Kidney glomerular epithelial cell (primary cell): ENCODE measurements at regions not wholly inside any gene's neighbourhood (a gene's known extent, or its start where the extent isn't known, plus 50 kb on each side); places are given as distances from the start of the nearest gene placed in this dataset.

Experiments
- DNase-seq: peaks from one replicate; lab custom pipeline; 2025; lab: John Stamatoyannopoulos, UW

- no peak for DNase-seq
Observed at GRCh38 chr4:128566693-128567092, 242.8 kb upstream of the JADE1 start.

DNA sequence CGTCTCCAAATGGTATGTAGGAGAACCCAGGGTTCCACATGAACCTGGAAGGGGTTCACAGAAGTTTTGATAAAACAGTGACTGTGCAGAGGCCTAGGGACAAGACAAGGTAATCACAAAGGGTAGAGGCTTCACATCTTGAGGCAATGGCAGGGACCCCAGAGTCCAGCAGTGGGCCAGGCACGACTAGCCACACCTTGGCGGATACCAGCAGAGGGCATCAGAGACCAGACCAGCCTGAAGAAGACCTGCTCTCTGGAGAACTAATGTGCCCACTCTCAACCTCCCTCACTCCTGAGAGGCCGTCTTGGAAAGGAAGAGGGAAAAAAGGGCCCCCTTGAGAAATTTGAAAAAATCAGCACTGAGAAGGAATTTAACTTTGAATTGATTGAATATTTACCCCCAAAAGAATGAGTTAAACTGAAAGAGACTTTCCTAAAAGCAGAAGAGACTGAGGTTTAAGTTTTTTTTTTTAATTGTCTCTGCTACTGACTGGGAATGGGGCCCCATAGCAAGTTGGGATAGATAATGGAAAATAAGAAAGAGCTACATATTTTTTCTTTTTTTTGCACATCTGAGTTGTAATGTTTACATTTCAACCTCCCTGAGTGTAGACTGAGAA lies 243.8 kb upstream of the JADE1 start:
- DNase-seq = no peak

GRCh38 chr4:128565054-128565453 lies 244.4 kb upstream of the JADE1 start:
- DNase-seq = no peak

- no peak for DNase-seq
Observed at GRCh38 chr4:128564081-128564630, 245.3 kb upstream of the JADE1 start.

- DNase-seq = no peak
Observed at GRCh38 chr4:128560754-128561495, 248.6 kb upstream of the JADE1 start.

DNA sequence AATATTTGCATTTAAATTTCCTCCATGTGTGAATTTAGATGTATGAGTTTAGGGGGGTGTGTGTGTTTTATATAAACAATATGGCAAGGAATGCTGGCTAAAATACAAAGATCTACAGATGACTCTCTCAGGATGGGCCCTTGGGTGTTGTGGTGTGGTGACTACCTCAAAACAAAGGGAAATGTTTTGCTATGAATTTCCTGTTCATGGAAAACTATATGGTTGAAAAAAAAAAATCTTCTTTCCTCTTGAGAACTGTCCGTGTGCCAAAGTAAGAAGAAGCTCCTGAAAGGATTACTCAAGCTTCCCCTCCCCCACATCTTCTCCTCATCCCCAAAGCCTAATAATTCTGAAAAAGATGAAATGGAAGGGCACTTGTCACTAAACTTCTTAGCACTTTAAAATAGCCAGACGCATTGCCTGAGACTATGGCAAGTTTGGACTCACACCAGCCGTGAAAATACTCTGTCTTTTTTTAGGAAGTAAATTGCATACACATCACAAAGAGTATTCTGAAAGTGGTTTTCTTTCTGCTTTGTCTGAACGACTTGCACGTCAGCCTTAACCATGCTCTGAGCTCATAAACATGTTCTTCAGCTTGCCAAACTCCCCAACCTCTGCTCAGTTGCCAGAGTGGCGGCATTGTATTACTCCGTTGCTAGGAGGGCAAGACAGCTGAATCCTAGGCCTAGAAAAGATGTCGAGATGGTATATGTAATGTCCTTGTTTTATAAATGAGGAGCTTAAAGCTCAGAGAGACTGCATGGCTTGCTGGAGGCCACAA lies 250.4 kb upstream of the JADE1 start:
- DNase-seq = no peak

DNA sequence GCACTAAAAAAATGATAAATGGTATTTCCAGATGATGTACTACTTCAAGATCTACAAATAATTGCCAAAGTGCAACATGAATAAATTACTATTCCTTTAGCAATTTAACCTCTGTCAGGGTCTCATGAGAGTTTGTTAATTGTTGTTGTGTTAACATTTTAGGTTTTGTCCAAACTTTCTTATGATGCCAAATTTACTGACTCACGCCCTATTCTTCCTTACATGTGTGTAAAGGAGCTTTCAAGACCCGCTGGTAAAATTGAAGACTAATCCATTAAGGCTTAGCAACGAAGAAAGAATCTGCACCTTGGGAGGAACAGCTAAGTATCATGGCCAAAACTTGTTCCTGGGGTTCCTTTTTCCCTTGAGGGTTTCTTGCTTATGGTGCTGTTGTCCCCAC lies 252.7 kb upstream of the JADE1 start:
- no peak for DNase-seq

DNA sequence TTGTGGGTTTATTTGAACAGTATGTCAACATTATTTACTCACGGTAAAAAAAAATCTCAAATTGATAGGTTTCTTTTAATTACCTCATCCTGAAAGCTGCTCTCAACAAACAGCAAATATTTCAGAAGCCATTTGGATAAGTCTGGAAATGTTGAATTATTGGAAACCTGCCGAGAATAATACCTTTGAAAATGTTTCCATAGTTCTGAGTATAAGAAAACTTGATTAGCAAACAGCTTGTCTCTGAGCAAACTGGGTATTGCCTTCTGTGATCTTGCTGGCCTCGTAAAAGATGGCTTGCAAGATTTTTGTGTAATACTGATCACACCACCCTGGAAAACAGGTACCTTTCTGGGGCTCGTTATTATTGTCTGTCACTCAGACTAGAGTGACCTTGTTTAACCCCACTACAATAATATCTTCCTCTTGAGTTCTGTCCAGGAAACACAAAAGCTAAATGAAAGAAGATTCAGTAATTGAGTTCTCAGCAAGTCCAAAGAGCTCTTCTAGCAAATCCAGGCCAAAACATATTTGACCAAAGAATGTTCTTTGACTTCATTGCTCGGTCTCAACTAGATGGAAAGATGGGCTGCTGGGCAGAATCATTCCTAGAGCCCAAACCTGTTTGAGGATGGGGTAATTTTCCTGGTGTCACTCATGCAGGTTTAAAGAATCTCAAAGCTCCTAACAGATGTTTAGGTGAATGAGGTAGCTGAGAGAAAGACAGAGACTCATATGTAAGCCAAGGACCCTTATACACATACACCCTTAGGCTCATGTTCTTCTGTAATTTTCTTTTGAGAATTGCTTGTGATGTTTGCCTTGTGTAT lies 255.6 kb upstream of the JADE1 start:
- peak; percentile 72 for DNase-seq

GRCh38 chr4:128552586-128552907 lies 257.0 kb upstream of the JADE1 start:
- DNase-seq = no peak

- no peak for DNase-seq
Observed at GRCh38 chr4:128551280-128551679, 258.2 kb upstream of the JADE1 start.

GRCh38 chr4:128550060-128550459 lies 259.4 kb upstream of the JADE1 start:
- DNase-seq = no peak

DNA sequence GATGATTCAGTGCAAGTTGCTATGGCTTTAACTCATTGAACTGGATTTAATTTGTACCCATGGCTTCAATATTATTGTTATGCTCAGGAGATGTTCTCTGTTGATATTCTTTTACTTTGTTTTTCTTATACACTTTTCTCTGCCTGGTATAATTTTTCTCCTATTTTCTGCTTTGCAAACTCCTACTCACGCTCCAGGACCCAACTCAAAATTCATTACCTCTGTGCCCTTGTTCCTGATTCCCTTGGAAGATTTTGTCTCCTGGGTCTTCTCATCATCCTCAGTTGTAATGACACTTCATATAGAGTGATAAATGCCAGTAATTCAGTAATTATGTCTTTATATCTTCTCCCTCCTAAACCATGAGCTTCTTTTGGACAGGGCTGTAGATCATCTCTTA lies 259.9 kb upstream of the JADE1 start:
- DNase-seq = no peak

- DNase-seq = no peak
Observed at GRCh38 chr4:128548381-128548780, 260.8 kb upstream of the PGRMC2 start.

- no peak for DNase-seq
Observed at GRCh38 chr4:128544272-128544671, 256.7 kb upstream of the PGRMC2 start.

DNA sequence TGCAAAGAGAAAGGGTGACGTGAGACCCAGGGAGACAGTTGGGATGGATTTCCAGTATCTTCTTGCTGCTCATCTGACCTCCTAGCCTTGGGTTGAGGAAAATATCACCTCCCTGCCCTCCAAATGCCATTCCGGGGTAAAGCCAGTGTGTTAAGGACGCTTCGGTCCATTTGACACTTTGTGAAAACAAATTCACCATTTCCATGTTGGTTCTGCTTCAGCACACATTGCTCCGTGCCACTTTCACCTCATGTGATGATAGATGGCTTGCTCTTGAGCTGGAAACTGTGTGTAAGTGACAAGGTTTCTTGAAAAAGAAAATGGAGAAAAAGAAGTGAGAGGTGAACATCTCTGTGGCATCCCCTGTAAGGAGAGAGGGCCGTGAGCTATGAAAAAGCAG lies 256.1 kb upstream of the PGRMC2 start:
- no peak for DNase-seq

- DNase-seq = no peak
Observed at GRCh38 chr4:128542047-128542446, 254.4 kb upstream of the PGRMC2 start.

- DNase-seq = no peak
Observed at GRCh38 chr4:128540122-128540521, 252.5 kb upstream of the PGRMC2 start.

DNA sequence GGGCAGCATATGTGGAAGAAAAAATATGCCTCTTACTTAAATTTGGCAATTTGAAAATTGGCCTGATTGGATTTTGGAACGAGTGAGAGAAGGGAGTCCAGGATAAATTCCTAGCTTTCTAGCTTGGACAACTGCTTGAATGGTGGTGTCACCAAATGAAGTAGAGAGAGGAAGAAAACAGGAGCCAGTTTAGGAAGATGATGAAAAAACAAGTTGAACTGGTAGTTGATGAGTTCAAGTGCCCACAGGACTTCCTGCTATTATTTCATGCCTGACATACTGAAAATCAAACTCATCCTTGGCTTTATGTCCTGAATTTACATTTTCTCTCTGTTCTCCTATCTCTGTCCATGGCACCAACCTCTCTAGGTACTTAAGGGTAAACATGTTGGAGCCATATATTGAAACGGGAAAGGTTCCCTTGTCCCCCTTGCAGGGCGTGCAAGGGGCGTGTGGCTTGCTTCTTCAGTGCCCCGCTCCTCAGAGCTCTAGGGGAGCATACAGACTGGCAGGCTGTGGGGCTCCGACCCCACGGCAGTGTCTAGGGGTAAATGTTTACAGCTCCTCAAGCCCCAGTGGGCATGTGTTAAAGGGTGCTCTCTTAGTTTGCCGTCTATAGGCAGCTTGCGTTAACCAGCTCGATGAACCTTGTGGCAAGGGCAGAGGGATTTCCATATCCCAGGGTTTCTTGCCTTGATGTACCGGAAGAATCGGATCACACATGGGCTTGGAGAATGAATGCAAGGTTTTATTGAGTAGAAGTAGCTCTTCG lies 250.7 kb upstream of the PGRMC2 start:
- DNase-seq = no peak

DNA sequence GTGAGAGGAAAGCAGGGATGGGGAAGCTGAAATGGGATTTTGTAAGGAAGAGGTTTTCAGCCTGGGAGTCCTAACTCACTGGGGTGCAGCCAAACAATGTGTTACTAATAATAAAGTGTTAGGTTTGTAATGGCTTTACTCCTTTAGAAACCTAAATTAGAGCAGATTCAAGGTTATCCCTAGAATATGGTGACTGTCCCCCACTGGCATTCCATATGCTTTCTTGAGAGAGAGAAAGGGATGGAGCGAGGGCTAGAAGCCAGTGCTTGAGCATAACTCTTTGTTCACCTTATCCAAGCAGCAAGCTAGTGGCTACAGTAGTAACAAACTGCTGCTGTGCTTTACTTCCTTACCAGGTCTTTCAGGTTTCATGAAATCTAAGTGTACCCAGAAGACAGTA lies 249.1 kb upstream of the PGRMC2 start:
- DNase-seq = no peak

DNA sequence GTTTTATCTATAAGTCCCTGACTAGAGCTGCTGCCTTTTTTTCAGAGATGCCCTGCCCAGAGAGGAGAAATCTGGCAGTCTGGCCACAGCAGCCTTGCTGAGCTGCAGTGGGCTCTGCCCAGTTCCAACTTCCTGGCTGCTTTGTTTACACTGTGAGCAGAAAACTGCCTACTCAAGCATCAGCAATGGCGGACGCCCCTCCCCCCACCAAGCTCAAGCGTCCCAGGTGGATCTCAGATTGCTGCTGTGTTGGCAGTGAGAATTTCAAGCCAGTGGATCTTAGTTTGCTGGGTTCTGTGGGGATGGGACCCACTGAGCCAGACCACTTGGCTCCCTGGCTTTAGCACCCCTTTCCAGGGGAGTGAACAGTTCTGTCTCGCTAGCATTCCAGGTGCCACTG lies 247.9 kb upstream of the PGRMC2 start:
- peak; percentile 47 for DNase-seq
